ENCODE measurements at regions not wholly inside any gene's neighbourhood (a gene's known extent, or its start where the extent isn't known, plus 50 kb on each side); places are given as distances from the start of the nearest gene placed in this dataset.
"Not testable (repeated sequence)": the region's sequence is repeated elsewhere in the genome, so short reads cannot be mapped to it uniquely, and the experiment has no call there.

DNA sequence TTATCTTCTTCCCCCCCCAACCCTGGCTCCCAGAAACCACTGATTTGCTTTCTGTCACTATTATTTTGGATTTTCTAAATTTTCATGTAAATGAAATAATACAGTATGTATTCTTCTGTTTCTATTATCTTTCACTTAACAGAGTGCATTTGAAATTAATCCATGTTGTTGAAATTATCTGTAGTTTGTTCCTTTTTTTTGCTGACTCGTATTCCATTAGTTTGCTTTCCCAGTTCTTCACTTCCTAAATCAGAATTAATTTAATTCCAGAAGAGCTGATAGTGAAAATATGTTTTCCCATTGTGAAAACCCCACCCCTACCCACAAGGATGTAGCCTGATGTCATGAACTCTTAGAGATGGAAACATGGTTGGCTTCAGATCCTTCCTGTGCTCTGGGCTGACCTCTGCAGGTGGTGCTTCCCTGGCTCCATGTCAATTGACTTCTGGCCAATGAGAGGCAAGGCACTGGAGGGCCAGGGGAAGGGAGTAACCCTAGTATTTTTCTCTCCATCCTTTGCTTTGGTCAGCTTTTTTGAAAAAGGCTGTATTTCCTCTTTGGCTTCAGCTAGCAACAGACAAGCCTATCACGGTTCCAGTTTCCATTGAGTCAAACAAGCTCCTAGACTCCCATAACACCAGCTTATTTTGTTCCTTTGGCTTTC, 244.4 kb upstream of the HSF2 start:
- DNase-seq (ENCODE audit: low read depth in 2 of 2): no peak

DNA sequence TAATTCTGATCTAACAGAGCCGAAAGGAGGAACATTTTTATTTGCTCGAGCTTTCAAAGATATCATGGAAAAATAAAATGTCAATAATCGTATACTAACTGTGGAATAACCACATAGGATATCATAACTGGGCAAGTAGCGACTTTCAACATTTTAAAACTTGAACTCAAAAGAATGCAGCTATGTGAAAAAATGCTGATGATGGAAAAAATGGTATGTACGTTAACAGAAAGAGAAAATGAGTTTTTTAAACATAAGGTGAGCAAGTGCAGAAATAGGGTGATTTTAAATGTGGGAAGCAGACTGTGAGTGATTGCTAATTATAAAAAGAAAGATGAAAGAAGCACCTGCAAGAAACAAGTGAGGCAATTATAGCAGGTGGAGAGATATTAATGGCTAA, 238.3 kb upstream of the HSF2 start:
- no peak for DNase-seq (ENCODE audit: low read depth in 2 of 2)

DNA sequence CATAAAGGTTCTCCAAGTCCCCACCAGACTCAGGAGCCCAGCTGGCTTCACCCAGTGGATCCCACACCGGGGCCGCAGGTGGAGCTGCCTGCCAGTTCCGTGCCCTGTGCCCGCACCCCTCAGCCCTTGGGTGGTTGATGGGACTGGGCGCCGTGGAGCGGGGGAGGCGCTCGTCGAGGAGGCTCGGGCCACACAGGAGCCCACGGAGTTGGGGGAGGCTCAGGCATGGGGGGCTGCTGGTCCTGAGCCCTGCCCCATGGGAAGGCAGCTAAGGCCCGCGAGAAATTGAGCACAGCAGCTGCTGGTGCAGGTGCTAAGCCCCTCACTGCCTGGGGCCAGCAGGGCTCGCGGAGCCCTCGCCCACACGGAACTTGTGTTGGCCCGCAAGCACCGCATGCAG, 234.4 kb upstream of the HSF2 start:
- no peak for DNase-seq (ENCODE audit: low read depth in 2 of 2)

DNA sequence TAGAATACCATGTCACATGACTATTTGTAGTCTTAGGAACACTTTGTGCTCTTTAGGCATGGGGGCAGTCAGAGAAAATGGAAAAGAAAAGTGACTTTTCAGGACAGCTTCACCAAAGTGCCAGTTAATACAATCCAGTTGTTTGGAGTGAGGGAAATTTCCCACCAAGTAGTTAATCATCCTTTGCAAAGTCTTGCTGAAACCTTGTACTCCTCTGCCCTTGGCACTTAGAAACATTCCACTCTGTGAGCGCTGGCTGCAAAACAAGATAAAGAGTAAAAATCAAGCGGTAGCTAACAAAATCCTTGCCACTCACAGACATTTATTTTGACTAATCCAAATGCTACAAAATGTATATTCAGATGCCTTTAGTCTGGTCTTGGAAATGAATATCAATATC, 229.2 kb upstream of the HSF2 start:
- no peak for DNase-seq (ENCODE audit: low read depth in 2 of 2)

DNA sequence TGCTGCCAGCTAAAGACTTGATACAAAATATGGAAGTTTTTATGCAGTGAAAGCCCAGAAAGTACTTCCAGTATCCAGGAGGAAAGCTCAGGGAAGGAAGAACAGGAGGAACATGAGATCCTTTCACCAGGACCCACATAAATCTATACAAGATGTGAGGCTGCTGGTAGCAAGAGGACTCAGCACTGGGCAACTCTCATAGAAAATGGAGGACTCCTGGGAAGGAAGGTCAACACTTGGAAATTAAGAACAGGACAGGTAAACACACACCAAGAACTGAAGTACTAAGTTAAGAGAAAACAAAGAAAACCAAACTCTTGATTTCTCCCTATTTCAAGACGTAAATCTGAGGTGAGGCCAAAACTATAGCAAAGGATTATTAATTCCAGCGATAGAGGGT, 220.5 kb upstream of the HSF2 start:
- no peak for DNase-seq (ENCODE audit: low read depth in 2 of 2)

DNA sequence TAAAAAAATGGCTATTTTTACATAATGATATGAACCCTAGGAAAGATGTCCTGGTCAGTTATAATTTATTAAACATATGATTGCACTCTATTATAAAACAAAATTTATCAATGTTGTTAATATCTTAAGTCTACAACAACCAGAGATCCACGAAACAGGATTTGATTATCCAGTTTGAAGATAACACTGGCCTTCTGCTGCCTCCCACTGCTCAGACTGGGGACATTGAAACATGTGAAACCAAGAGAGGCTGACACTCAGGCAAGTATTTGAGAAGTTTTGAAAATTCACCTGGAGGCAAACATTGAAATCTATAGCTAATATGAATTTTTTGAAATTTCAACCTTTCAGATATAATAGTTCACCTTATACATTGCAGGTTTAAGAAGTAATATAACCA, 219.3 kb upstream of the HSF2 start:
- no peak for DNase-seq (ENCODE audit: low read depth in 2 of 2)

DNA sequence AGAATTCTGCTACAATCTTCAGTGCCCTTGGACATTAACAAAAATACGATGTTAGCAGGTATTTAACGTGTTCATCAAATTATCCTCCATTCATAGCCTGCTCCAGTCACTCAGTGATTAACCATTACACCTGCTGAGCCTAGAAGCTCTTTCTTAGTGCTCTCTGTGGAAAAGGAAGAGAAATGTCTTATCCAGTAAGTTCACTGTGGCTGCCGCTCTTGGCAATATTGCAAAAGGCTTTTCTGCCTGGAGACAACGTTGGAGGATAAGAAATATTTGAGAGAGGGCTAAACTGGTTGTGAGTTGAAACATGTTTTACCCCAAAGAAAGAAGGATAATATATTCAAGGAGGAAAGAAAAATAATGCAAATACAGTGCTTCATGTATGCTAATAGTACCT, 217.4 kb upstream of the HSF2 start:
- DNase-seq (ENCODE audit: low read depth in 2 of 2): no peak

DNA sequence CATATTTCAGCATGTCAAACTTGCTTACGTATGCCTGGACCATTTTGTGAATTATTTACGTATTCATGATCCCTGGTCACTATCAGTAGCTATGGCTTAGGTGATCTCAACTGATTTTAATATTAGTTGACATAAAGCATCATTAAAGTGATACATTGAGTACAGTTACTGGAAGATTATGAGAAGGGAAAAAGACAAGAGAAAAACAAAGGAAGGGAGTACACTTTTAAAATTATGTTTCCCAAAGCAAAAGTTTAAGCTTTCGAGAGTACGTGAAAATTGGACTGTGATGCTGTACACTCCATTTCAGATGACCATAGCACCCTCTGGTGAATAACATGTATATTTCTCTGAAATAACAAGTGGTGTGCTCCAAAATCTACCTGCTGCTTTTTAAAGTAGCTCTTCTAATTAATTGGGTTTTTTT, 215.0 kb upstream of the HSF2 start:
- peak in 1 of 2 experiments; percentile 8 for DNase-seq (ENCODE audit: low read depth in 2 of 2)

DNA sequence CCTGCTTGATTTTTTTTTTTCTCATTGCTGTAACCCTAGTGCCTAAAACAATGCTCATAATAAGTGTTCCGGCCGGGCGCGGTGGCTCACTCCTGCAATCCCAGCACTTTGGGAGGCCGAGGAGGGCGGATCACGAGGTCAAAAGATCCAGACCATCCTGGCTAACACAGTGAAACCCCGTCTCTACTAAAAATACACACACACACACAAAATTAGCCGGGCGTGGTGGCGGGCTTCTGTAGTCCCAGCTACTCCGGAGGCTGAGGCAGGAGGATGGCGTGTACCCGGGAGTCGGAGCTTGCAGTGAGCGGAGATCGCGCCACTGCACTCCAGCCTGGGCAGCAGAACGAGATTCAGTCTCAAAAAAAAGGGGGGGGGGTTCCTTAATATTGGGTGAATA, 214.0 kb upstream of the HSF2 start:
- DNase-seq (ENCODE audit: low read depth in 2 of 2): not testable (repeated sequence)

DNA sequence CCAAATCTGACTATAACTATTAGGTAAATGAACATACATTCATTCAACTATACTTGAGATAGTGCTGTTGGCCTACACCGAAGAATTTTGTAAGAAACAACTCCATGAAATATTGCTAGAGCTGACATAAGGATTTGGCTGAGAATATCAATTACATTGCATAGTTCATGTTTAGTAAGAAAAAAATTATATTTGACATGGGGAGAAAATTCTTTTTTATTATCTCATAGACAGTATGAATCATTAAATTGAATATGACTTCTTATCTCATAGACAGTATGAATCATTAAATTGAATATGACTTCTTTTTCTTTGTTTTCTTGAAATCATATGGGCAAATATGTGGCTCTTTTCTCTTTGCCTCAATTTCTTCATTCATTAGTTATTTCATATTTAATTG, 212.3 kb upstream of the HSF2 start:
- DNase-seq (ENCODE audit: low read depth in 2 of 2): no peak

DNA sequence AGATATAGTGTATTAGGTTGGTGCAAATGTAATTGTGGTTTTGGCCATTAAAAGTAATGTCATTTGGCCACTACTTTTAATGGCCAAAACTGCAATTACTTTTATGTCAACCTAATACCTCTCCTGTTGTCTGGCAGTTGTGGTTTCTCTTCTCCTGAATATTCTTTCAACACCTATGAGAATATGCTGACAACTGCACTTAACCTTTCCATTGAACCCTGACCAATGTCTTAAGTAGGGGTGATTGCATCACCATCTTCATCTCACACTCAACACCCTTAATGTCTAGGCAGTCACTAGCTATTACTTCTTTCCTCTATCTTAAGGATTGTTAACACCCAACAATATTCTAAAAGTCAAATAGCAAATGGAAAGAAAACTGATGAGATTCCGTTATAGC, 200.5 kb upstream of the HSF2 start:
- DNase-seq (ENCODE audit: low read depth in 2 of 2): no peak

DNA sequence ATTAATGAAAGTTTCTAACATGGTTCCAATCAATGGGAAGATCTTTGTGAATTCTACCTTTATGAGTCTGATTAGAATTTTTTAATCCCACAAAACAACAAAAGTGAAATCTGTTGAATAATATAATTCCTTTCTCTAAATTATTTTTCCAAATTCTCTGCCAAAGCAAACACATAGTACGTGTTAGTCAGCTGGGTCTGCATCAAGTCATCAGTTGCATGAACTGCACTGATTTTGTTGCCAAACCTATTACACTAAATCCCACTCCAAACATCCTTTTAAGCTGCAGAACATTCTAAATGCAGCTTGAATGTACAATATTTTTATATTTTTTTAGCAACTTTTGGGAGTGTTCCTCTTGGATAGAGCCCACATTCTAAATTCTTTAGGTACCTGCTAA, 199.0 kb upstream of the HSF2 start:
- DNase-seq (ENCODE audit: low read depth in 2 of 2): no peak

DNA sequence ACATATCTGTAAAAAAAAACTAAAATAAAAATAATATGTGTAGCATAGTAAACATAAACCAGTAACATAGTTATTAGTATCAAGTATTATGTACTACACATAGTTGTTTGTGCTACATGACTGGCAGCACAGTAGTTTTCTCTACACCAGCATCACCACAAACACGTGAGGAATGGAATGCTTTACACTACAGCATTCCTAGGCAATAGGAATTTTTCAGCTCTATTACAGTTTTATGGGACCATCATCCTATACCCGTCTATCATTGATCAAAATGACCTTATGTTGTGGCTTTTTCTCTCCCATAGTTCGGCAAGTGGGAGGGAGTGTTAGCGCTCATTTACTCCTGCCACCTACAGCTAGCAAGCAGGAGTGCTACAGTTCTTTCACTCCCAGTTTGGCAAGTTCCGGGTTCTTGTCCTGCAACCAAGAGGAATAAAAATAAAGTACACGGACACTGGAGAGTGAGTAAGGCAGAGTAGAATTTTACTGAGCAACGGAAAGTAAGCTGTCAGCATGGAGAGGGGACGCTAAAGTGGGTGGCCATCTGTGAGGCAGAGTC, 196.8 kb upstream of the HSF2 start:
- DNase-seq (ENCODE audit: low read depth in 2 of 2): no peak

DNA sequence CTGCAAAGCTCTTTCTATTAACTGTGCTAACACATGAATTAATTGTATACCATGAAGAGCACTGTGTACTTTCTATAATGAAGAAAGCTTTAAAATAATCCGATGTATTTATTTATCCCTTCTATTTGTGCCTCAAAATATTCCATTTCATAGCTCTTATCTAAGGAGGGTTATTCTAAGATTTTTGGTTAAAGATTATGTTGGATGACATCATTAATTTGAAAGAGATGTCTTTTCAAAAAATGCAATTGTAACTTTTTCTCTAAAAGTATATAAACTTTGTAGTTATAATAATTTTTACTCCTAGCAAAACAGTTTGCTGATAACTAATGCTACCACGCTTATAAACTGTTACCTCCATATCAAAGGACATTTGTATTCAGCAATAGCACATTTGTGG, 192.4 kb upstream of the HSF2 start:
- DNase-seq (ENCODE audit: low read depth in 2 of 2): no peak

DNA sequence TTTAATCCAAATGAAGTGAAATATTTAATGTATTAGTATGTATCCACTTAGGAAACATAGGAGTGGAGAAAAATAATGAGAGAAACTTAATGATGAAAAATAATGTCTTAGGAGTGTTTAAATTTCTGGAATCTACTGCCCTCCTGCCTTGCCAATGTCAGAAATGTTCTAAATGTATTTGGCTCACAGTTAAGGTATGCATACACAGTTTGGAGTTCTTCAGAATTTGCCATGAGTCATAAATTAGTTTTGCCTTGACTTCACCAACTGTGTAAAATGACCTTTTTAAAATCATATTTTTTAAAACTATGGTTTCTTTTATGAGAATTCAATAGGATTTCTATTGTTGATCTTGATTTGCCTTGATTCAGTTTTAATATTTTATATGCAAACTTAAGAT, 191.7 kb upstream of the HSF2 start:
- DNase-seq (ENCODE audit: low read depth in 2 of 2): no peak

DNA sequence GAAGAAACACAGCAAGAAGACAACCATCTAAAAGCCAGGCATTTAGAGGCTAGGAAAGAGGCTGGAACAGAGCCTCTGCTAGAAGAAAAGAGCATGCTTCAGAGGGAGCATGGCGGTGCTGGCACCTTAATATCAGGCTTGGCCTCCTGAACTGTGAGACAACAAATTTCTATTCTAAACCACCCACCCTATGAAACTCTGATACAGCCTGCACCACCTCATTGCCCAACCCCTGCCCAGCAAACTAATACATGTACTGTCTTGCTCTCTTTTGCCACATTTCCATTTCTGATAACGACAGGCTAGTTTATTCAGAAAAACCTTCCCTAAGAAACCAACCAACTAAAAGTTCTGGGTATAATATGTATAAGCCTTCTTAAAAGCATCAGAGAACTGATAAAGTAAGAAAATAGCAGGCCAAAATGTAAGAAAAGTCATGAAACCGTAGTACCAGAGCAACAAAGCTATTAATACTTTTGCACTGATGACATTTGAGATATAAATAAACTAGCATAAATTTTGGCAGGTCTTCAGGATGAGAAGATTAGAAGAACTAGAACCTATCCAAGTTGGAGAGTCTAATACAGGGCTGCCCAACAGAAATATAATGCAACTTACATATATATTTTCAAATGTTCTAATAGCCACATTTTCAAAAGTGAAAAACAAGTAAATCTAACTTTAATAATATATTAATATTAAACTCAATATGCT, 184.7 kb upstream of the HSF2 start:
- no peak for DNase-seq (ENCODE audit: low read depth in 2 of 2)

DNA sequence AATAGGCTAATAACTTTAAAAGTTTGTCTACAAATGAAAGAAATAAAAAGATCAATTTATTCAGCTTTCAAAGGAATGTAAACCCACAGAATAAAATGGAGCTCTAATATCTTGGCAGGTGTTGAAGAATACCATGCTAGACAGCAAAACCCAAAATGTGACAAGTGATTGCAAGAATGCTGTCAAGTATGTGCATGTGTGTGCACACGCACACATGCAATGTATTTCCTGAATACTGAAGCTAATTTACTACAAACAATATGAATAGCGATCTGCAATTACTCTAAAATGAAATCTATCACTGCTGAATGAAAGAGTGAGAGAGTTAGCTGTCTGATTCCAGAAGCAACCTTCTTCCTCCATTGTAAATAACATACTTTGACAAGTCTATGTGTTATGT, 179.2 kb upstream of the HSF2 start:
- DNase-seq (ENCODE audit: low read depth in 2 of 2): no peak

DNA sequence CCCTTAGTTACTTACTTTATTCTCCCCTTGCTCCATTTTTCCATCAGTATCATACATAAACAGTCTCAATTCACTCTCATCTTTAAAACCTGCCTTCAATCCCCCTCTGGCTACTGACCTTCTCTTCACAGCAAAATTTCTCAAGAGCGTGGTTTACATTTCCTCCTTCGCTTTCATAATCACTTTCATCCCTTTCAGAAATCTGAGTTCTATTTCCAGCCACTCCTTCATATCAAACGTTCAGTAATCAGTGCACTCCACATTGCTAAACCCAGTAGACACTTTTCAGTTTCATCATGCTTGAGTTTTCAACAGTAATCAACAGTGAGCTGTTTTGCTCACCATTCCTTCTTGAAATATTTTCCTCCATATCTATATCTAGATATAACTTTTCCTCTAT, 176.7 kb upstream of the HSF2 start:
- no peak for DNase-seq (ENCODE audit: low read depth in 2 of 2)

DNA sequence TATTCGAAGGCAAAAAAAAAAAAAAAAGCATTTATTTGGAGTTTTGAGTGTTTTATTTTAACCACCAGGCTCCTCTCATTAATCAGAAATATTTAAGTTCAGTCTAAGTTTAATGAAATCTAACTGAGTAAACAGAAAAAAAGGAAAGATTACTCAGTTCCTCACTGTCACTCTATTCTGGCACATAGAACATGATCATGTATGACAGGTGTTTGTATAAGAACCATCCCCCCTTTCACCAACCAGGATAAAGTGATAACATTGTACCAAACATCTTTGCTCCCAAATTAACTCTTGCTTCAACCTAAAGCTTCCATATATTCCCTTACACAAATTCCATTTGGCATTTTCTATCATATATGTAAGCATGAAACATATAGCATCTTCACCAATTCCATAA, 176.2 kb upstream of the HSF2 start:
- DNase-seq (ENCODE audit: low read depth in 2 of 2): no peak

DNA sequence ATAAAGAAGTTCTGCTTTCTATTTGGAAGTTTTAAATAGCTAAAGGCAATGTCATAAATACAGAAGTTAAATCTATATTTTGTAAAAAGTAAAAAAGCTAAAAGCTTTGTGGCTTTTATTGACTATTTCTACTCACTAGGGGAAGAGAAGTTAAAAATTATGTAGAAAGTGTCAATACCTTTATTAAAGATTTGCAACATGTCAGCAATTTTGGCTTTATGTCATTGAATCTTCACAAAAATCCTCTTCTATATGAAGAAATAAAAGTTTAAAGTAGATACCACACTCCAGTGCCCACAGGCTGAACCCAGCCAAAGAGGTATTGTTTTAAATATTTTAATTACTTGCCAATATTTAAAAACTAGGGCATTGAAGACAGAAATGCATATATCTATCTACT, 160.6 kb upstream of the HSF2 start:
- DNase-seq (ENCODE audit: low read depth in 2 of 2): no peak

DNA sequence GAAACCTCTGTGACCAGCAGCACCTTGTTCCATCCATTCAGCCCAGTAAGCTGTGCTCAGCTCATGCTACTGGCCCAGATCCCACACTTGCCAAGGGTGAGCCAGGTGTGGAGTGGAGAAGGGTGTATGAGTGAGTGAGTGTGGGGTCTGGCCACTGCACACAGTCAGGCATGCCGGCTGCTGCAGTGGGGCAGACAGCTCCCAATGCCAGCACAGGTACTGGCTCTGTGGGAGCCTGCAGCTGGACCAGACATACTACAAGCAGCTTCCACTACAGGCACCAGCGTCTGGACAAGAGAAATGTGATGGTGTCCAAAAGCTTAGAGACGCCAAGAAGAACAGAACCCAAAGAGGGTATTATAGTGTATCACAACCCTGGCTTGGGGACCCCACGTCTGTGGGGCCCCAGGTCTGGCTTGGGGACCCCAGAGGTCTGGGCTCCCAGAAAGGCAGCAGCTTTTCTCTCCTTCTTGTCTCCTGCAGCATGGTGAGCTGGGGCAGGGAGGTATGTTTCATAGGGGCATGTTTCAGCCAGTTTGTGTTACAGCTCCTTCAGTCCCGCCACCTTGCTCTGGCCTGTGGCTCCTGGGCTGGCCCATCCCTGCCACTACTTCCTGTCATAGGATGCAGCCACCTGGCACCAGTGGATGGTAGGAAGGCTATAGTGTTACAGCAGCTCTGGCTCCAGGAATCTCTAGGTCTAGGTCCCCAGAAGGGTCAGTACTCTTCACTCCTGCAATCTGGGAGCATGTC, 152.4 kb upstream of the HSF2 start:
- no peak for DNase-seq (ENCODE audit: low read depth in 2 of 2)

DNA sequence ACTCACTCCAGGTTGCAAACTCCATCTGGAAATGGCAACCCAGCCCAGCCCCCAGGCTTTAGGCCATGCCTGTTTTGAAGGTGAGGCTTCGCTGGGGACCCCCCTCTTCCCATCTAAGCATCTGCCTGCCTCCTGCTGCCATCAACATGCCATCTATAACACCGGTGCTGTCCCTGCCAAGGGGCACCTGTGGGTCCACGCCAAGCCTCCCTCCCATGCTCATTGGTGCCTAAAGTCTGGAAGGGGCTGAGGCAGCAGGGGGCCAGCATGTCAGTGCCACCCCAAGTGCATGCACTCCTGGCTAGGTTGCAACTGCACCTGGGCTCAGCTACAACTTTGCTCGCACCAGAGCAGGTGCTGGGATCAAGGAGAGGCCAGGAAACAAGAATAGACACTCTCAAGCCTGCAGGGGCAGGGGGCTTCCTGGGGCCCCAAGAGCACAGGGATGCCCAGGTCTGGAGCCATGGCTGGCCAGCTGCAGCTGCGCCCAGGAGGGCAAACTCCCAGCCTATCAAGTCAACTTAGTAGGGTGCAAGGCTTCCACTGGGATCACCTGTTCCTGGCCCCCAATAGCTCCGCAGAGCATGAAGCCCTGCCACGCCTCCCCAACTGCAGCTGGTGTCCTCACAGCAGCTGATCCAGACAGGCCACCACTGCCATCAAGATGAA, 151.3 kb upstream of the HSF2 start:
- no peak for DNase-seq (ENCODE audit: low read depth in 2 of 2)

All from fibroblast of skin of left biceps (primary cell).